Epidermal melanocyte (primary cell): ENCODE measurements at regions not wholly inside any gene's neighbourhood (a gene's known extent, or its start where the extent isn't known, plus 50 kb on each side); places are given as distances from the start of the nearest gene placed in this dataset.
"Not testable (repeated sequence)": the region's sequence is repeated elsewhere in the genome, so short reads cannot be mapped to it uniquely, and the experiment has no call there.

Experiments used
- DNase-seq: peaks from one replicate; pipeline ENCODE4 v3.0.0; 2011; ENCODE audit warnings: low spot score; ENCODE audit not compliant: insufficient read length

- DNase-seq = no peak
These were observed 2418.6 kb downstream of the ARAP2 start for GRCh38 chr4:33825685-33826084.

GRCh38 chr4:33829356-33829755 is 2415.0 kb downstream of the ARAP2 start:
- DNase-seq = not testable (repeated sequence)

- no peak for DNase-seq
These were observed 2412.8 kb downstream of the ARAP2 start for GRCh38 chr4:33831442-33832066.

GRCh38 chr4:33835764-33836163 is 2408.6 kb downstream of the ARAP2 start:
- not testable (repeated sequence) for DNase-seq

- peak; percentile 18 for DNase-seq
These were observed 2407.1 kb downstream of the ARAP2 start for GRCh38 chr4:33837043-33837838.

GRCh38 chr4:33841120-33841519 is 2403.2 kb downstream of the ARAP2 start:
- DNase-seq = no peak

- no peak for DNase-seq
These were observed 2393.9 kb downstream of the ARAP2 start for GRCh38 chr4:33850371-33850902.

- DNase-seq = not testable (repeated sequence)
These were observed 2390.6 kb downstream of the ARAP2 start for GRCh38 chr4:33853670-33854069.

- DNase-seq = no peak
These were observed 2379.9 kb downstream of the ARAP2 start for GRCh38 chr4:33864290-33864859.

GRCh38 chr4:33873791-33874190 is 2370.5 kb downstream of the ARAP2 start:
- no peak for DNase-seq

GRCh38 chr4:33878710-33879109 is 2365.6 kb downstream of the ARAP2 start:
- DNase-seq = no peak

- DNase-seq = no peak
These were observed 2363.1 kb downstream of the ARAP2 start for GRCh38 chr4:33881176-33881575.

- DNase-seq = no peak
These were observed 2361.9 kb downstream of the ARAP2 start for GRCh38 chr4:33882246-33882990.

GRCh38 chr4:33883111-33883510 is 2361.2 kb downstream of the ARAP2 start:
- DNase-seq = no peak

- DNase-seq = no peak
These were observed 2358.0 kb downstream of the ARAP2 start for GRCh38 chr4:33886356-33886755.

GRCh38 chr4:33890841-33891240 is 2353.5 kb downstream of the ARAP2 start:
- DNase-seq = no peak

GRCh38 chr4:33911959-33912358 is 2332.4 kb downstream of the ARAP2 start:
- no peak for DNase-seq

GRCh38 chr4:33914386-33914785 is 2329.9 kb downstream of the ARAP2 start:
- DNase-seq = no peak

GRCh38 chr4:33923469-33923868 is 2320.8 kb downstream of the ARAP2 start:
- DNase-seq = no peak

GRCh38 chr4:33924239-33924638 is 2320.1 kb downstream of the ARAP2 start:
- DNase-seq = no peak

GRCh38 chr4:33924811-33925210 is 2319.5 kb downstream of the ARAP2 start:
- DNase-seq = no peak

- DNase-seq = no peak
These were observed 2313.8 kb downstream of the ARAP2 start for GRCh38 chr4:33930497-33930896.
